Activated T-cell treated with anti-CD3 and anti-CD28 coated beads, Interleukin-2, amount 50 U/mL, for 72 hours (primary cell): ENCODE measurements at regions not wholly inside any gene's neighbourhood (a gene's known extent, or its start where the extent isn't known, plus 50 kb on each side); places are given as distances from the start of the nearest gene placed in this dataset.

Experiments used
- ATAC-seq, 2 donors: fragments of 150-1000 bp; cut with Tn5 transposase; replicated peaks in 1 of 2; 2 replicates each; pipeline ENCODE4 v1.10.0; 2021; ENCODE audit warnings: moderate library complexity in 2 of 2, mild to moderate bottlenecking in 1 of 2
- DNase-seq, 2 donors: peaks; one replicate each; pipeline ENCODE4 v3.0.0; 2021 to 2022; ENCODE audit warnings: mixed read lengths in 1 of 2
- H3K27ac Mint-ChIP-seq: one replicate; pipeline ENCODE4 v1.8.0; 2022; ENCODE audit warnings: mild to moderate bottlenecking, moderate library complexity, mixed read lengths
- H3K27me3 Mint-ChIP-seq: one replicate; pipeline ENCODE4 v1.8.0; 2022; ENCODE audit warnings: low read depth, mixed read lengths
- H3K36me3 Mint-ChIP-seq, 2 donors: one replicate each; pipeline ENCODE4 v1.8.0; 2022; ENCODE audit warnings: mixed read lengths in 2 of 2, mild to moderate bottlenecking in 1 of 2; ENCODE audit not compliant: insufficient read depth in 2 of 2
- H3K4me1 Mint-ChIP-seq: one replicate; pipeline ENCODE4 v1.8.0; 2022; ENCODE audit warnings: low read depth, mixed read lengths
- H3K4me3 Mint-ChIP-seq, 2 donors: one replicate each; pipeline ENCODE4 v1.8.0; 2022; ENCODE audit warnings: mild to moderate bottlenecking in 2 of 2, mixed read lengths in 2 of 2, moderate library complexity in 2 of 2
- H3K9me3 Mint-ChIP-seq, 2 donors: one replicate each; pipeline ENCODE4 v1.8.0; 2022; ENCODE audit warnings: mixed read lengths in 2 of 2

DNA sequence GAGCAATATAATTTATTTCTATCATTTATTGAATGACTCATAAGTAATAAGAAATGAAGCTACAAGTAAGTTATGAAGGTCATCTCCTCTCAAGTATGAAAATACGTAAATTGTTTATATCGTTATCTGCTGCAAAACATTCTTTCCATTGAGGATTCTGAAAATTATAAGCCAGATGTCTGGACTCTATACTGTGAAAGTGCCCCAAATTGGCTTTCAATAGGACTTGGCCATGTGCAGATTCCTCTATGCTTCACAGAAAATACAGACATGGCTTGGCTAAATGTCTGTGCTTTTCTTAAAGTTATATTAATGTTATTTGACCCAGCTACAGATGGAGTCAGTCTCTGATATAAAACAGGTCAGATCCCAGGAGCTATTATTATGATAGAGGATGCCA is 2109.9 kb upstream of the AGA start:
- no peak for ATAC-seq
- Mint-ChIP-seq H3K36me3 (no peaks in the 10 kb centered on the region), H3K4me3 (no peak overlapping the region), H3K27ac (no peak overlapping the region), H3K9me3 (peaks cover 16% of the 10 kb centered on the region in 2 donors), H3K4me1 (no peaks in the 10 kb centered on the region), H3K27me3 (no peaks in the 10 kb centered on the region)
- DNase-seq, result no peak

DNA sequence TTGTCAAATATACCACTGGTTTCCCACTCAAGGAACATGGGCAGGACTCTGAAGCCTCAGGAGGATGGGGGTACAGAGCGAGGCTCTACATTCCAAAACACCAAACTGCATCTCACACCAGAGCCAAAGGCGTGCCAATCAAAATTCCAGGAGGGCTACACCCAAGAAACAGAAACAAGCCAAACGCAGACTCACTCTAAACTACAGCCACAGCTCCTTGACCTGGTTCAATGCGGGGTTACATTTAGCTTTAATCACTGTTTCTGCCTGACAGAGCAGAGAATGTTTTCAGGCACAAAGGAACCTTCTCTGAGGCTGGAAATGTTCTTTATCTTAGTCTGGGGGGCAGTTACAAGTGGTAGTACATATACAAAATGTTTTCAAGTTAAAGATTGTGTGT is 2121.5 kb upstream of the AGA start:
- H3K9me3 Mint-ChIP-seq, result peaks cover 12 to 17% of the 10 kb centered on the region in 2 donors
- no peak overlapping the region for H3K4me3 Mint-ChIP-seq
- H3K27ac Mint-ChIP-seq, result no peak overlapping the region
- no peaks in the 10 kb centered on the region for H3K4me1 Mint-ChIP-seq
- no peaks in the 10 kb centered on the region for H3K27me3 Mint-ChIP-seq
- DNase-seq (no peak), ATAC-seq (no peak)
- H3K36me3 Mint-ChIP-seq, result peaks cover 3 to 5% of the 10 kb centered on the region in 2 donors

DNA sequence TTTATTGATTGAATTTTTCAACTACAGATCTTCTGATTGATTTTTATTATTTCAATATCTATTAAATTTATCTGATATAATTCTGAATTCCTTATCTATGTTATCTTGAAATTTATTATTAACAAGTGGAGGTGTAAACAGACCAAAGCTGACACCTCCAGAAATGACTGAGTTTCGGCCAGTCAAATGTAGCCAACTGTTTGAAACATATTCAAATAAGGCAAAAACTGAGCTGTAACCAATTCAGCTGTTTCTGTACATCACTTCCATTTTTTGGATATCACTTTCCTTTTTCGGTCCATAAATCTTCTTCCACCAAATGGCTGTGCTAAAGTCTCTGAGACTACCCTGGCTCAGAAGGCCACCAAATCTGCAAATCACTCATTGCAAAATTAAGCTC is 2127.3 kb upstream of the AGA start:
- DNase-seq (no peak), ATAC-seq (no peak)
- Mint-ChIP-seq H3K27me3 (no peaks in the 10 kb centered on the region), H3K27ac (no peak overlapping the region), H3K36me3 (peaks cover 1 to 7% of the 10 kb centered on the region in 2 donors), H3K9me3 (peaks cover 11 to 12% of the 10 kb centered on the region in 2 donors), H3K4me1 (no peaks in the 10 kb centered on the region), H3K4me3 (no peak overlapping the region)

DNA sequence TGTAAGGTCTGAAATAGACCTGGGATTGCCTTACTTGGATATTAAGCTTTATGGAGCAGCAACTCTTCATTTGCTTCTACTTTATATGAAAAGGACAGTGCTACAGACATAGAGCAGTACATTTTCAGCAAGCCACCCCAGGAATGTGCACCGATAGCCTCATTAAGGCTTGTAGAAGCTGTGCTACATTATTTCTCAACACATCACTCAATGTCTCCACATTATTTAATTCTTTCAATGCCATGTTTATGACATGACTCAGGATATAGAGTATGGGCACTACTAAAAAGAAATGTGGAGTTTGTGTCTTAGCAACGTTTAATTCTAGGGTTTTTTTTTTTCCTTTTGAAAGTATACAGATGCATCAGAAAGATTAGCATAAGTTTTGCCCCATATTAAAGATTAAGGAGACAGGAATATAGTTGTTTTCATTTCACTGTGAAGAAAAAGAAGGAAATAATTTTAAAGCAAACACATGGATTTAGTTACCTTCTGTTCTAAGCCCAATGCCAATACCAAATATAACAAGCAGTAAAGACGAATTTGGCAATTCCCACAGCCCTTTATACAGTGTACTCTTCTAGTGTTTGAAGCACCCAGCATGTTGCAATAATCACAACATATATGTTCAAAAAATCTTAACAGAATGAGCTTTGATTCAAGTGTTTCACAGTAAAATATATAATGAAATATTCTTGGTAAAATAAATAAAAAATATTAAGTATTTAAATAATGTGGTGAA is 2140.1 kb upstream of the AGA start:
- Mint-ChIP-seq H3K4me1 (no peaks in the 10 kb centered on the region), H3K27ac (no peak overlapping the region), H3K27me3 (no peaks in the 10 kb centered on the region), H3K9me3 (peaks cover 5 to 8% of the 10 kb centered on the region in 2 donors), H3K36me3 (no peaks in the 10 kb centered on the region), H3K4me3 (no peak overlapping the region)
- ATAC-seq (no peak), DNase-seq (no peak)

DNA sequence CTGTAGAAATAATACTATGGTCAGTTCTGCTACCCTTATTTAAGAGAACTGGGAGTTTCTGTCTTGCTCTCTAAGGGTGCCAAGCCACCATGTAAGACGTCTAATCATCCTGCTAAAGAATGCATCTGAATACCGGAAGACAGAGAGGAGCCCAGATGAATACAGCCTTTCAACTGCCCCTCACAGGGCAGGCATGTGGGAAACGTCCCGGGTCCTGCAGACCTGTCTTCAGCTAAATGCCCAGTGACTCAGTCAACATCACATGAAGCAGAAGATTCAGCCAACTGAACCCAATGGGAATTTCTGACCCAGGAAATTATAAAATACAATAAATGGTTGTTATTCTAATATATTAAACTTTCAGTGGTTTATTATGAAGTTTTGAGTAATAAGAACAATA is 2141.0 kb upstream of the AGA start:
- no peak for DNase-seq
- H3K9me3 Mint-ChIP-seq, result peaks cover 5 to 8% of the 10 kb centered on the region in 2 donors
- no peaks in the 10 kb centered on the region for H3K36me3 Mint-ChIP-seq
- no peak for ATAC-seq
- H3K4me1 Mint-ChIP-seq, result no peaks in the 10 kb centered on the region
- no peak overlapping the region for H3K4me3 Mint-ChIP-seq
- no peaks in the 10 kb centered on the region for H3K27me3 Mint-ChIP-seq
- H3K27ac Mint-ChIP-seq, result no peak overlapping the region

GRCh38 chr4:179584101-179584500 is 2141.9 kb upstream of the AGA start:
- no peak overlapping the region for H3K4me3 Mint-ChIP-seq
- H3K9me3 Mint-ChIP-seq, result peaks cover 2 to 8% of the 10 kb centered on the region in 2 donors
- no peak for ATAC-seq
- no peak for DNase-seq
- no peaks in the 10 kb centered on the region for H3K4me1 Mint-ChIP-seq
- no peaks in the 10 kb centered on the region for H3K36me3 Mint-ChIP-seq
- no peaks in the 10 kb centered on the region for H3K27me3 Mint-ChIP-seq
- no peak overlapping the region for H3K27ac Mint-ChIP-seq

DNA sequence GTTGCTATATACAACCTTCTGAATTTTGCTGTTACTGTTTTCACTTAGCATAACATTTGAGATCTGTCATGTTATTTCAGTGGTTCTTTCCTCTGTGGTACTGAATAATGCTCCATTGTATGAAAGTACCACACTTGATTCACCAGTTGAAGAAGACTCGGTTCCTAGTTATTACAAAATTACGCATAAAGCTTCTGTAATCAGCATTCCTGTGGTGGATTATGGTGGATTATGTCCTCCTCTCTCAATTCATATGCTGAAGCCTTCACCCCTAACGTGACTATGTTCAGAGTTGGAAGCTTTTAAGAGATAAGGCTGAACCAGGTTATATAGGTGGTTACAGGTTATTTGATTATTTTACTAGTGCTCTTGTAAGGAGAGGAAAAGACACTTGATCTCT is 2143.5 kb upstream of the AGA start:
- peaks cover 0 to under 1% of the 10 kb centered on the region in 2 donors for H3K36me3 Mint-ChIP-seq
- no peak overlapping the region for H3K4me3 Mint-ChIP-seq
- H3K9me3 Mint-ChIP-seq, result peaks cover 2 to 8% of the 10 kb centered on the region in 2 donors
- H3K27ac Mint-ChIP-seq, result no peak overlapping the region
- H3K4me1 Mint-ChIP-seq, result no peaks in the 10 kb centered on the region
- no peak for DNase-seq
- no peaks in the 10 kb centered on the region for H3K27me3 Mint-ChIP-seq
- no peak for ATAC-seq

DNA sequence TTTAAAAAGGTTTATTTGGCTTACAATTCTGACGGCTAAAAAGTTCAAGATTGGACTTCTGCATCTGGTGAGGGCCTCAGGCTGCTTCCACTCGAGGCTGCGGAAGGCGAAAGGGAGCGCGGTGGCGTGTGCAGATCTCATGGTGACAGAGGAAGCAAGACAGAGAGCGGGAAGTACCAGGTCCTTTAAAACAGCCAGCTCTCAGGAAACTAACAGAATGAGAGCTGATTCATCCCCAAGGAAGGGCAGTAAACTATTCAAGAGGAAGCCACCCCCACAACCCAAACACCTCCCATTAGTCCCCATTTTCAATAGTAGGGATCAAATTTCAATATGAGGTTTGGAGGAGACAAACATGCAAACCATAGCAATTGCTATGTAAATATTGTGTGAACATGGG is 2144.2 kb upstream of the AGA start:
- Mint-ChIP-seq H3K36me3 (peaks cover 0 to 2% of the 10 kb centered on the region in 2 donors), H3K27ac (no peak overlapping the region), H3K4me1 (no peaks in the 10 kb centered on the region), H3K9me3 (peaks cover 3 to 10% of the 10 kb centered on the region in 2 donors), H3K4me3 (no peak overlapping the region), H3K27me3 (no peaks in the 10 kb centered on the region)
- no peak for DNase-seq
- no peak for ATAC-seq

- Mint-ChIP-seq H3K27me3 (no peaks in the 10 kb centered on the region), H3K9me3 (peaks cover 2% of the 10 kb centered on the region in 2 donors), H3K36me3 (peaks cover 0 to under 1% of the 10 kb centered on the region in 2 donors), H3K27ac (no peak overlapping the region), H3K4me3 (no peak overlapping the region), H3K4me1 (no peaks in the 10 kb centered on the region)
- no peak for ATAC-seq
- DNase-seq, result no peak
Measured at GRCh38 chr4:179595671-179596410, 2153.6 kb upstream of the AGA start.

DNA sequence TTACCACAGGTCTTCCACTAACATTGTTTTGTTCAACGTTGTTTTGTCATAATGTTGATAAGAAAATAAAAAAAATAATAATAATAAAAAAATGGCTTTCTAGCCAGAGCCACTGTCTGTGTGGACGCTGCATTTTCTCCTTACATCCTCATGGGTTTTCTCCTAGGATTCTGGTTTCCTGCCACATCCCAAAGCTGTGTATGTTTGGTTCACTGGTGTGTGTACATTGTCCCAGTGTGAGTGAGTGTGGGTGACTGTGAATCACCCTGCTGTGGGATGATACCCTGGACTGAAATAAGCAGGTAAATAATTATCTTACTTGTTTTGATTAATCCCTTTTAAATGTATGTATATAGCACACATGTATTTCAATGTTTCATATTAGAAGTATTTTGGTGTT is 2154.4 kb upstream of the AGA start:
- no peaks in the 10 kb centered on the region for H3K27me3 Mint-ChIP-seq
- no peaks in the 10 kb centered on the region for H3K36me3 Mint-ChIP-seq
- no peak overlapping the region for H3K27ac Mint-ChIP-seq
- H3K9me3 Mint-ChIP-seq, result peaks cover 0 to 1% of the 10 kb centered on the region in 2 donors
- H3K4me1 Mint-ChIP-seq, result no peaks in the 10 kb centered on the region
- H3K4me3 Mint-ChIP-seq, result no peak overlapping the region
- DNase-seq (no peak), ATAC-seq (no peak)

GRCh38 chr4:179597301-179597700 is 2155.1 kb upstream of the AGA start:
- DNase-seq, result no peak
- Mint-ChIP-seq H3K27ac (no peak overlapping the region), H3K4me3 (no peak overlapping the region), H3K4me1 (no peaks in the 10 kb centered on the region), H3K36me3 (no peaks in the 10 kb centered on the region), H3K9me3 (peaks cover 0 to 1% of the 10 kb centered on the region in 2 donors), H3K27me3 (no peaks in the 10 kb centered on the region)
- no peak for ATAC-seq

DNA sequence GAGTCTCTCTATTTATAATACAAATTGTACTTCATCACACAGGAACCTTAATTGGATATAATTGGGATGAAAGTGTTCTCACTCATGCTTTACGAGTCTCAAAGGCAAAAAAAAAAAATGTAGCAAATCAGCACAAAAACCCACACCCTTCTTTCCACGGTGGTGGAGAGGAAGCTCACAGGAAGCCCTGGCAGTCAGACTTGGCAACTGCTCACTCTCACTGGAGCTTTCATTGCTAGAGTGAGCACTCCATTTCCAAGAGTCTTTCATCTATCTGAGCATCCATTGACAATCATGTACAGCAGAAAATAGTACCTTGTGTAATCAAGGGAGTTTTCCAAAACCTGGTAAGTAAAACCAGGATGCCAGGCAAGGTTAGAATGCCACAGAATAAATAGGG is 2159.4 kb upstream of the AGA start:
- DNase-seq, result no peak
- Mint-ChIP-seq H3K27me3 (no peaks in the 10 kb centered on the region), H3K27ac (no peak overlapping the region), H3K4me3 (no peak overlapping the region), H3K36me3 (no peaks in the 10 kb centered on the region), H3K9me3 (peaks cover 2 to 5% of the 10 kb centered on the region in 2 donors), H3K4me1 (no peaks in the 10 kb centered on the region)
- ATAC-seq, result no peak

GRCh38 chr4:179605196-179605595 is 2163.0 kb upstream of the AGA start:
- Mint-ChIP-seq H3K27ac (no peak overlapping the region), H3K27me3 (no peaks in the 10 kb centered on the region), H3K36me3 (no peaks in the 10 kb centered on the region), H3K4me3 (no peak overlapping the region), H3K9me3 (peaks cover 2 to 5% of the 10 kb centered on the region in 2 donors), H3K4me1 (no peaks in the 10 kb centered on the region)
- no peak for DNase-seq
- ATAC-seq, result no peak
